ENCODE measurements at regions not wholly inside any gene's neighbourhood (a gene's known extent, or its start where the extent isn't known, plus 50 kb on each side); places are given as distances from the start of the nearest gene placed in this dataset.

- Mint-ChIP-seq H3K9me3 (ENCODE audit: unreplicated experiment) (peaks cover 14% of the 10 kb centered on the region), H3K4me1 (ENCODE audit: low read depth, unreplicated experiment) (peaks cover 2% of the 10 kb centered on the region), H3K4me3 (ENCODE audit: unreplicated experiment) (no peak overlapping the region), H3K27ac (ENCODE audit: unreplicated experiment) (no peak overlapping the region), H3K27me3 (ENCODE audit: low read depth, unreplicated experiment) (no peaks in the 10 kb centered on the region), H3K36me3 (ENCODE audit: low read depth, unreplicated experiment) (no peaks in the 10 kb centered on the region)
- no peaks in the 10 kb centered on the region for H3K9me3 ChIP-seq (ENCODE audit: insufficient read depth, low read depth, low read length)
- no peaks in the 10 kb centered on the region for H3K36me3 ChIP-seq (ENCODE audit: insufficient read depth, low read length)
- DNase-seq (ENCODE audit: low read depth) (no peak), FAIRE-seq (no peak)
- no peak overlapping the region for H2AFZ ChIP-seq (ENCODE audit: low read depth, low read length)
- no peak overlapping the region for H3K4me3 ChIP-seq (ENCODE audit: insufficient read depth, low read depth, low read length)
- H3K27me3 ChIP-seq (ENCODE audit: insufficient read depth, low read length) = no peaks in the 10 kb centered on the region
- no peak overlapping the region for H3K4me2 ChIP-seq (ENCODE audit: low read length)
- no peaks in the 10 kb centered on the region for H3K79me2 ChIP-seq (ENCODE audit: insufficient read depth, low read length)
- no peak for TF ChIP-seq EZH2 (IDR thresholded peaks at IDR 0.05; ENCODE audit: insufficient read depth, low read length)
- TF ChIP-seq CTCF (IDR thresholded peaks at IDR 0.05; ENCODE audit: insufficient read depth, low read depth, low read length) = no peak
- H3K9ac ChIP-seq (ENCODE audit: low read length) = no peak overlapping the region
- no peaks in the 10 kb centered on the region for H4K20me1 ChIP-seq (ENCODE audit: insufficient read depth, low read length)
- no peak overlapping the region for H3K27ac ChIP-seq (ENCODE audit: low read depth, low read length)
- H3K4me1 ChIP-seq (ENCODE audit: insufficient read depth, low read length) = no peaks in the 10 kb centered on the region
These were observed 162.2 kb downstream of the AHR start for GRCh38 chr7:17460665-17461064.

GRCh38 chr7:17462131-17462631 lies 163.7 kb downstream of the AHR start:
- no peaks in the 10 kb centered on the region for H3K27me3 Mint-ChIP-seq (ENCODE audit: low read depth, unreplicated experiment)
- H3K27ac Mint-ChIP-seq (ENCODE audit: unreplicated experiment) = no peak overlapping the region
- Histone ChIP-seq H2AFZ (ENCODE audit: low read depth, low read length) (no peak overlapping the region), H4K20me1 (ENCODE audit: insufficient read depth, low read length) (no peaks in the 10 kb centered on the region), H3K79me2 (ENCODE audit: insufficient read depth, low read length) (no peaks in the 10 kb centered on the region), H3K36me3 (ENCODE audit: insufficient read depth, low read length) (no peaks in the 10 kb centered on the region), H3K27me3 (ENCODE audit: insufficient read depth, low read length) (no peaks in the 10 kb centered on the region), H3K4me3 (ENCODE audit: insufficient read depth, low read depth, low read length) (no peak overlapping the region), H3K9ac (ENCODE audit: low read length) (no peak overlapping the region), H3K9me3 (ENCODE audit: insufficient read depth, low read depth, low read length) (no peaks in the 10 kb centered on the region), H3K27ac (ENCODE audit: low read depth, low read length) (no peak overlapping the region), H3K4me1 (ENCODE audit: insufficient read depth, low read length) (no peaks in the 10 kb centered on the region), H3K4me2 (ENCODE audit: low read length) (no peak overlapping the region)
- FAIRE-seq = no peak
- peaks cover 14% of the 10 kb centered on the region for H3K9me3 Mint-ChIP-seq (ENCODE audit: unreplicated experiment)
- peaks cover 3% of the 10 kb centered on the region for H3K4me1 Mint-ChIP-seq (ENCODE audit: low read depth, unreplicated experiment)
- DNase-seq (ENCODE audit: low read depth) = peak; percentile 20
- no peak overlapping the region for H3K4me3 Mint-ChIP-seq (ENCODE audit: unreplicated experiment)
- no peaks in the 10 kb centered on the region for H3K36me3 Mint-ChIP-seq (ENCODE audit: low read depth, unreplicated experiment)
- no peak for TF ChIP-seq CTCF (IDR thresholded peaks at IDR 0.05; ENCODE audit: insufficient read depth, low read depth, low read length)
- no peak for TF ChIP-seq EZH2 (IDR thresholded peaks at IDR 0.05; ENCODE audit: insufficient read depth, low read length)

- Histone ChIP-seq H3K4me2 (ENCODE audit: low read length) (no peak overlapping the region), H3K79me2 (ENCODE audit: insufficient read depth, low read length) (no peaks in the 10 kb centered on the region), H4K20me1 (ENCODE audit: insufficient read depth, low read length) (no peaks in the 10 kb centered on the region), H3K27ac (ENCODE audit: low read depth, low read length) (no peak overlapping the region), H2AFZ (ENCODE audit: low read depth, low read length) (no peak overlapping the region), H3K4me1 (ENCODE audit: insufficient read depth, low read length) (no peaks in the 10 kb centered on the region), H3K9me3 (ENCODE audit: insufficient read depth, low read depth, low read length) (no peaks in the 10 kb centered on the region), H3K36me3 (ENCODE audit: insufficient read depth, low read length) (no peaks in the 10 kb centered on the region), H3K4me3 (ENCODE audit: insufficient read depth, low read depth, low read length) (no peak overlapping the region), H3K9ac (ENCODE audit: low read length) (no peak overlapping the region), H3K27me3 (ENCODE audit: insufficient read depth, low read length) (no peaks in the 10 kb centered on the region)
- no peak for DNase-seq (ENCODE audit: low read depth)
- Mint-ChIP-seq H3K4me1 (ENCODE audit: low read depth, unreplicated experiment) (peaks cover 3% of the 10 kb centered on the region), H3K27me3 (ENCODE audit: low read depth, unreplicated experiment) (no peaks in the 10 kb centered on the region), H3K27ac (ENCODE audit: unreplicated experiment) (no peak overlapping the region), H3K36me3 (ENCODE audit: low read depth, unreplicated experiment) (no peaks in the 10 kb centered on the region), H3K4me3 (ENCODE audit: unreplicated experiment) (no peak overlapping the region), H3K9me3 (ENCODE audit: unreplicated experiment) (peaks cover 6% of the 10 kb centered on the region)
- no peak for FAIRE-seq
- TF ChIP-seq CTCF (IDR thresholded peaks at IDR 0.05; ENCODE audit: insufficient read depth, low read depth, low read length) = no peak
- no peak for TF ChIP-seq EZH2 (IDR thresholded peaks at IDR 0.05; ENCODE audit: insufficient read depth, low read length)
These were observed 165.1 kb downstream of the AHR start for GRCh38 chr7:17463511-17464085.

All from astrocyte (in vitro differentiated cells and primary cell).